Pancreas (tissue), 10 donors: ENCODE measurements at regions not wholly inside any gene's neighbourhood (a gene's known extent, or its start where the extent isn't known, plus 50 kb on each side); places are given as distances from the start of the nearest gene placed in this dataset.

Experiments
- ATAC-seq, 4 donors: fragments of 200-7000 bp; cut with Tn5 transposase; one replicate each; pipeline versions ENCODE4 v1.8.0 to v1.9.1; 2020; ENCODE audit warnings: mild to moderate bottlenecking in 4 of 4, moderate library complexity in 4 of 4
- DNase-seq, 6 donors: peaks; one replicate each; pipeline ENCODE4 v3.0.0-alpha.2; 2020
- FAIRE-seq: peaks from 2 replicates; lab custom pipeline; 2012; peaks lifted over from hg19 to GRCh38; lab: Jason Lieb, UNC
- H3K27ac ChIP-seq, 4 donors: fragments of 200-600 bp; sonication (generic); 1 replicate in 3 of 4; 2 replicates in 1 of 4; pipeline versions ENCODE4 v1.5.0 to v1.8.0; 2020
- H3K27me3 ChIP-seq, 4 donors: fragments of 200-600 bp; one replicate each; pipeline ENCODE4 v1.8.0; 2021
- H3K36me3 ChIP-seq, 3 donors: fragments of 200-600 bp; sonication (generic) in 1 of 3; one replicate each; pipeline versions ENCODE4 v1.5.0 to v1.8.0; 2020 to 2021
- H3K4me1 ChIP-seq, 3 donors: fragments of 200-600 bp; one replicate each; pipeline ENCODE4 v1.8.0; 2021
- H3K4me3 ChIP-seq, 4 donors: fragments of 200-600 bp; sonication (generic) in 2 of 4; one replicate each; pipeline versions ENCODE4 v1.5.0 to v1.8.0; 2020 to 2021
- H3K9me3 ChIP-seq, 4 donors: fragments of 200-600 bp; one replicate each; pipeline ENCODE4 v1.8.0; 2021
- CTCF ChIP-seq, 4 donors: fragments of 200-600 bp; sonication (generic) in 3 of 4; IDR thresholded peaks; one replicate each; pipeline versions ENCODE4 v1.5.0 to v1.8.0; 2021; ENCODE audit warnings: antibody characterized with exemption in 4 of 4
- WGBS, 2 donors: extraction: QIAGEN DNeasy Blood & Tissue Kit; methylation state at CpG; one replicate each; pipeline ENCODE4 v1.1.7; 2013; 5-methylcytosine and 5-hydroxymethylcytosine counted together
- intact Hi-C, 3 donors: fragments of 100-400 bp; cut with DNase I; formaldehyde crosslinking; loops; one replicate each; pipeline versions ENCODE4 v1.11.1 to v1.14.2; 2022
- donor health status: healthy with polysubstance abuse.
- donor health status: DM: no; HTN: no; CAD: no; lungs with moderate emphysema.
- donor health status: DM: no; HTN: no; CAD: no.
- donor health status: control.
- donor health status: control.
- donor health status: Bipolar disorder and iron deficiency.
- donor health status: DM: yes; HTN: yes; CAD: no.
- donor health status: DM: no; HTN: no; CAD: no.
- donor health status: DM: no; HTN: no; CAD: no.
- donor health status: DM: yes; HTN: yes; CAD: no.

DNA sequence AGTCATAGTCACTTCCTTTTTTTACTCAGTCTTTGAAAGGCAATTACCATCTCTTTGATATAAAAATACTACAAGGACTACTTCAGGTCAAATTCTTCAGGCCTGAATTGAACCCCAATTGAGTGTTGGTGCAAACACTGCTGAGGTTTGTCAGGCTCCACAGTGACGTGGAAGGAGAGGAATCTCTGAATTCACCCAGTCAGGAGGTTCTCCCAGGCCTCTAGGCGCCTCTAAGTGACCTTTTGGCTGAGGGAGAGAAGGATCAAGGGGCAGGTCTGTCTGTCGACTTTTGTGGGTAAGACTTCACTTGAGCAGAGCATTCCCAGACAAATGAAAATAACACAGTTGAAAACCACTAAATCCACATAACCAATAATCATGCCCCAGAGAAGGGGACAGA lies 227.6 kb upstream of the CHRNA7 start:
- Histone ChIP-seq H3K27ac (no peak overlapping the region), H3K4me3 (no peak overlapping the region), H3K36me3 (no peaks in the 10 kb centered on the region), H3K27me3 (no peaks in the 10 kb centered on the region), H3K4me1 (no peaks in the 10 kb centered on the region), H3K9me3 (no peaks in the 10 kb centered on the region)
- WGBS, 2 donors = 72 to 75% methylated on average over 3 of the region's 3 CpGs
- FAIRE-seq (no peak), ATAC-seq (no peak), DNase-seq (no peak)
- no peak for TF ChIP-seq CTCF (IDR thresholded peaks at IDR 0.05)
- intact Hi-C loops = no loop called here

- Histone ChIP-seq H3K27me3 (no peaks in the 10 kb centered on the region), H3K36me3 (no peaks in the 10 kb centered on the region), H3K27ac (no peak overlapping the region), H3K9me3 (no peaks in the 10 kb centered on the region), H3K4me3 (no peak overlapping the region), H3K4me1 (no peaks in the 10 kb centered on the region)
- WGBS, 2 donors = 85 to 86% methylated on average over 3 of the region's 3 CpGs
- TF ChIP-seq CTCF (IDR thresholded peaks at IDR 0.05) = no peak
- no peak for FAIRE-seq
- no peak for DNase-seq
- intact Hi-C loops = no loop called here
- ATAC-seq = no peak
These were observed 226.9 kb upstream of the CHRNA7 start for GRCh38 chr15:31803388-31803884.

- Histone ChIP-seq H3K4me1 (no peaks in the 10 kb centered on the region), H3K9me3 (no peaks in the 10 kb centered on the region), H3K36me3 (no peaks in the 10 kb centered on the region), H3K27ac (no peak overlapping the region), H3K4me3 (no peak overlapping the region), H3K27me3 (no peaks in the 10 kb centered on the region)
- WGBS, 2 donors = 73 to 75% methylated on average over 5 of the region's 5 CpGs
- FAIRE-seq = no peak
- intact Hi-C loops = no loop called here
- DNase-seq = no peak
- TF ChIP-seq CTCF (IDR thresholded peaks at IDR 0.05) = no peak
- ATAC-seq = no peak
These were observed 225.1 kb upstream of the CHRNA7 start for GRCh38 chr15:31805090-31805662.

DNA sequence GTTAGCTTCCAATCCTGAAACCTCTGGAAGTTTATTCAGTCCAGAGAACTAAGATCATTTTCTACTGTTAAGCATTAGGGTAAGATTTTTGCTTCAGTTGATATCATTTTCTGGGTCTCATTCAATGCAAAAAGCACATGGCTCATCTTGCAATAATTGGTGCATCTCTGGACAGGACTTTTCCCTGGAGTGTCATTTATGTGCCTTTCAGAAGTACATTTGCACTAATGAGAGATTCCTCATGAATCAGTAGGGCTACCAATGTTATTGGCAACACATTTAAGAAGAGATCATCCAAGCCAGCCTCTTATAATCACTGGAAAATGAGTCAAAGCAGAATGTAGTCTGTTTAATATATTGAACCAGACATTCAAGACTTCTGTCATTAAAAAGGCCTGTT lies 224.2 kb upstream of the CHRNA7 start:
- no peaks in the 10 kb centered on the region for H3K27me3 ChIP-seq
- intact Hi-C loops = no loop called here
- H3K36me3 ChIP-seq = no peaks in the 10 kb centered on the region
- no peaks in the 10 kb centered on the region for H3K9me3 ChIP-seq
- no peak for ATAC-seq
- no peaks in the 10 kb centered on the region for H3K4me1 ChIP-seq
- TF ChIP-seq CTCF (IDR thresholded peaks at IDR 0.05) = no peak
- no peak overlapping the region for H3K4me3 ChIP-seq
- FAIRE-seq = no peak
- H3K27ac ChIP-seq = no peak overlapping the region
- DNase-seq = no peak

- H3K27ac ChIP-seq = no peak overlapping the region
- WGBS, 2 donors = 95 to 97% methylated on average over 10 of the region's 10 CpGs
- intact Hi-C loops = no loop called here
- FAIRE-seq (no peak), ATAC-seq (no peak), DNase-seq (no peak)
- no peaks in the 10 kb centered on the region for H3K9me3 ChIP-seq
- TF ChIP-seq CTCF (IDR thresholded peaks at IDR 0.05) = no peak
- no peaks in the 10 kb centered on the region for H3K27me3 ChIP-seq
- no peaks in the 10 kb centered on the region for H3K36me3 ChIP-seq
- H3K4me1 ChIP-seq = no peaks in the 10 kb centered on the region
- no peak overlapping the region for H3K4me3 ChIP-seq
These were observed 218.7 kb upstream of the CHRNA7 start for GRCh38 chr15:31811641-31812040.
